GM12878 (cell line): ENCODE measurements at regions not wholly inside any gene's neighbourhood (a gene's known extent, or its start where the extent isn't known, plus 50 kb on each side); places are given as distances from the start of the nearest gene placed in this dataset.

Experiments used
- ATAC-seq: fragments of 200-7000 bp; cut with Tn5 transposase; 3 replicates; pipeline ENCODE4 v1.9.1; 2020; ENCODE audit warnings: mild to moderate bottlenecking, moderate library complexity
- BruUV-seq: library from RNA; stranded (reverse); fragments of 400-500 nt; replicated peaks from 2 replicates; lab custom pipeline; 2021; lab: Mats Ljungman, UMichigan
- CTCF ChIA-PET: fragments of 300-600 bp; sonication (Branson Sonifier 250); formaldehyde crosslinking; extraction: SDS; loops from one replicate; lab custom pipeline; 2021; ENCODE audit warnings: inconsistent platforms; lab: Yijun Ruan, JAX
- POLR2A ChIA-PET: fragments of 350-600 bp; formaldehyde crosslinking; extraction: SDS; loops from one replicate; lab custom pipeline; 2021; ENCODE audit warnings: inconsistent platforms; lab: Charles Lee
- RAD21 ChIA-PET: fragments of 300-600 bp; sonication (Branson Sonifier 250); formaldehyde crosslinking; loops from one replicate; lab custom pipeline; 2023; ENCODE audit warnings: antibody characterized with exemption; ENCODE audit not compliant: unreplicated experiment; lab: Charles Lee
- SMC1A ChIA-PET: fragments of 300-600 bp; sonication (Branson Sonifier 250); formaldehyde crosslinking; loops from one replicate; lab custom pipeline; 2023; ENCODE audit not compliant: unreplicated experiment, uncharacterized antibody; lab: Charles Lee
- DNase-seq: peaks from one replicate; pipeline ENCODE4 v3.0.0-alpha.2; 2011; ENCODE audit warnings: low read depth, low spot score
- FAIRE-seq: peaks from 3 replicates; lab custom pipeline; 2011; peaks lifted over from hg19 to GRCh38; lab: Jason Lieb, UNC
- H2AFZ ChIP-seq: 2 replicates; pipeline ENCODE4 v1.6.0; 2011; ENCODE audit warnings: low read depth, low read length, control low read depth; ENCODE audit not compliant: control insufficient read depth
- H3K27ac ChIP-seq: 2 replicates; pipeline ENCODE4 v1.5.1; 2011; ENCODE audit warnings: control low read depth; ENCODE audit not compliant: control insufficient read depth, insufficient read depth
- H3K27me3 ChIP-seq, 2 experiments: replicated peaks in 1 of 2; 2 replicates each; pipeline versions ENCODE4 v1.6.0 to v1.6.1; 2011; ENCODE audit warnings: low read length in 1 of 2; ENCODE audit not compliant: control insufficient read depth in 2 of 2, insufficient read depth in 2 of 2
- H3K36me3 ChIP-seq, 2 experiments: 2 replicates each; pipeline ENCODE4 v1.5.1; 2011; ENCODE audit warnings: low read length in 1 of 2; ENCODE audit not compliant: control insufficient read depth in 2 of 2, insufficient read depth in 2 of 2
- H3K4me1 ChIP-seq: 2 replicates; pipeline ENCODE4 v1.6.1; 2011; ENCODE audit warnings: mild to moderate bottlenecking, low read length, moderate library complexity, mixed read lengths; ENCODE audit not compliant: control insufficient read depth, insufficient read depth
- H3K4me2 ChIP-seq: 2 replicates; pipeline ENCODE4 v1.6.0; 2011; ENCODE audit warnings: control low read depth; ENCODE audit not compliant: control insufficient read depth, insufficient read depth
- H3K4me3 ChIP-seq: fragments of 200-600 bp; sonication (generic); 2 replicates; pipeline ENCODE4 v1.5.1; 2016
- H3K79me2 ChIP-seq: 2 replicates; pipeline ENCODE4 v1.6.0; 2011; ENCODE audit warnings: low read length; ENCODE audit not compliant: control insufficient read depth, insufficient read depth
- H3K9ac ChIP-seq: 2 replicates; pipeline ENCODE4 v1.8.0; 2011; ENCODE audit warnings: low read length, control low read depth, mixed read lengths; ENCODE audit not compliant: control insufficient read depth, insufficient read depth
- H3K9me3 ChIP-seq: replicated peaks from 3 replicates; pipeline ENCODE4 v1.5.1; 2011; ENCODE audit warnings: mild to moderate bottlenecking, low read length; ENCODE audit not compliant: control insufficient read depth, insufficient read depth
- H4K20me1 ChIP-seq: 2 replicates; pipeline ENCODE4 v1.6.0; 2011; ENCODE audit not compliant: control insufficient read depth, insufficient read depth
- BCL11A ChIP-seq: IDR thresholded peaks from 2 replicates; pipeline ENCODE4 v1.6.1; 2011; ENCODE audit warnings: low read depth, low read length
- ETV6 ChIP-seq, 2 experiments: fragments of 450-650 bp in 1 of 2; IDR thresholded peaks in 1 of 2; conservative IDR thresholded peaks in 1 of 2; 2 replicates each; pipeline ENCODE4 v1.6.1; 2014; ENCODE audit warnings: antibody characterized with exemption in 1 of 2, borderline replicate concordance in 1 of 2, low read depth in 1 of 2, mild to moderate bottlenecking in 1 of 2, moderate library complexity in 1 of 2
- JUNB ChIP-seq: IDR thresholded peaks from 2 replicates; pipeline ENCODE4 v1.6.1; 2016; ENCODE audit warnings: antibody characterized with exemption, mild to moderate bottlenecking
- PRDM15 ChIP-seq: fragments of 450-650 bp; formaldehyde crosslinking; IDR thresholded peaks from 2 replicates; pipeline ENCODE4 v1.4.0; 2020; ENCODE audit warnings: mild to moderate bottlenecking, moderate library complexity
- WGBS: methylation state at CpG from one replicate; pipeline ENCODE4 v1.1.6; 2016; ENCODE audit warnings: low lambda C conversion rate; ENCODE audit not compliant: insufficient replicate concordance, insufficient coverage; ENCODE audit errors: missing lambda C conversion rate; 5-methylcytosine and 5-hydroxymethylcytosine counted together
- in situ Hi-C: fragments of 300-500 bp; cut with MboI; formaldehyde crosslinking; loops from 9 replicates; pipeline ENCODE4 v1.14.3; 2018; ENCODE audit warnings: mixed read lengths
- intact Hi-C: fragments of 100-400 bp; cut with micrococcal nuclease; formaldehyde crosslinking; loops from one replicate; pipeline ENCODE4 v1.14.2; 2022; ENCODE audit not compliant: unreplicated experiment

- ChIA-PET POLR2A (interaction anchor here (0.5 kb wide), 1 partner anchor 177 kb away, joined by 3 read pairs; no protein-coding TSS in a partner anchor), RAD21 (no interaction called here)
- H3K27ac ChIP-seq = no peak overlapping the region
- H3K4me3 ChIP-seq = no peak overlapping the region
- no peaks in the 10 kb centered on the region for H3K4me1 ChIP-seq
- in situ Hi-C loops = no loop called here
- TF ChIP-seq JUNB (peak; percentile 55), ETV6 (conservative IDR thresholded peaks at IDR 0.05 in 1 of 2, IDR thresholded peaks at IDR 0.05 in 1 of 2; ENCODE audit: borderline replicate concordance in 1 of 2, low read depth in 1 of 2) (peak in 1 of 2 experiments; percentile 87; a peak in 2 of 4 replicates), PRDM15 (no peak), BCL11A (peak; percentile 73; the same call in 1 of the 2 replicates)
- TF ChIP-seq, all 136 proteins: peak for 3
- ATAC-seq (peak; percentile 84), FAIRE-seq (no peak), DNase-seq (no peak)
- Histone ChIP-seq H3K36me3 (no peaks in the 10 kb centered on the region), H3K79me2 (no peaks in the 10 kb centered on the region), H3K9me3 (no peaks in the 10 kb centered on the region; the same call in 2 of the 3 replicates), H4K20me1 (no peaks in the 10 kb centered on the region), H3K27me3 (no peaks in the 10 kb centered on the region), H3K9ac (no peak overlapping the region), H2AFZ (no peak overlapping the region), H3K4me2 (no peak overlapping the region)
- ChIA-PET CTCF (interaction anchor here (0.7 kb wide), 1 partner anchor 14 kb away, joined by 4 read pairs; no protein-coding TSS in a partner anchor), SMC1A (interaction anchor here (1.0 to 1.2 kb wide), 6 partner anchors 10 to 207 kb away, joined by 3 to 6 read pairs (median 4); no protein-coding TSS in a partner anchor)
- intact Hi-C loops = loop anchor here (5.0 kb wide), 1 partner anchor 169 kb away; no protein-coding TSS in a partner anchor
- 11% methylated on average over 6 of the region's 6 CpGs for WGBS
- BruUV-seq = no TSS peak
Observed at GRCh38 chr10:65723525-65723924, 1202.3 kb upstream of the LRRTM3 start.
